Hypothalamus (tissue), 51 donors: ENCODE measurements at regions not wholly inside any gene's neighbourhood (a gene's known extent, or its start where the extent isn't known, plus 50 kb on each side); places are given as distances from the start of the nearest gene placed in this dataset.

Experiments
- DNase-seq, 51 donors: peaks; one replicate each; lab custom pipeline; 2025; lab: John Stamatoyannopoulos, UW

- DNase-seq = peak in 15 of 51 donors; percentile 2 to 62 (median 14)
Measured at GRCh38 chr5:124057724-124058231, 545.8 kb downstream of the CSNK1G3 start.

GRCh38 chr5:124056991-124057723 is 545.2 kb downstream of the CSNK1G3 start:
- DNase-seq = peak in 14 of 51 donors; percentile 3 to 20 (median 8)

GRCh38 chr5:124056326-124056990 is 544.5 kb downstream of the CSNK1G3 start:
- DNase-seq = no peak

GRCh38 chr5:124055751-124056150 is 543.8 kb downstream of the CSNK1G3 start:
- DNase-seq = no peak

DNA sequence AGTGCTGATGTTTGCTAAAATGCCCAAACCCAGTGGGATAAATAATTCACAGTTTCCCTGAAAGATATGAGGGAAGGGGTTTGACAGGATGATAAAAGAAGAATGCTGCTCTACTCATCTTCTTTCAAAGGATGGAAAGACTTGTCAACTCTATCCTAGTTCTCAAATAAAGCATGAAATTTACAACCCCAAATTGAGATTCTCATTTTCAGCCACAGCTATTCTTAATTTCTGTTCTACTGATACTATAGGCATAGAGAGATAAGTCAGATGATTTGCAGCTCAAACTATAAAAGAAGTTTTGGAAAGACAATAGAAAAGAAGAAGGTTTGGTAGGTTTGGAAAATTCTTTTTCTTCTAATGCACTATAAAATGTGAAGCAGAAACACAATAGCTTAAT is 542.6 kb downstream of the CSNK1G3 start:
- DNase-seq = no peak

DNA sequence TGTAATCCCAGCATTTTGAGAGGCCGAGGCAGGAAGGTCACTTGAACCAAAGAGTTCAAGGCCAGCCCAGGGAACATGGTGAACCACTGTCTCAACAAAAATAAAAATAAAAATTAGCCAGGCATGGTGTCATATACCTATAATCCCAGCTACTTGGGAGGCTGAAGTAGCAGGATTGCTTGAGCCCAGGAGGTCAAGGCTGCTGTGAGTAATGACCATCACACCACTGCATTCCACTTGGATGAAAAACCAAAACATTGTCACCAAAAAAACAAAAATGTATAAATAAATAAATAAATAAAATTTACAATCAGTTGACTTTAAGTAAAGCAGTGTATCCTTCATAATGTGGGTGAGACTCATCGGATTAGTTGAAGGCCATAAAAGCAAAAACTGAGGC is 541.4 kb downstream of the CSNK1G3 start:
- DNase-seq = no peak

GRCh38 chr5:124052201-124052600 is 540.2 kb downstream of the CSNK1G3 start:
- no peak for DNase-seq

DNA sequence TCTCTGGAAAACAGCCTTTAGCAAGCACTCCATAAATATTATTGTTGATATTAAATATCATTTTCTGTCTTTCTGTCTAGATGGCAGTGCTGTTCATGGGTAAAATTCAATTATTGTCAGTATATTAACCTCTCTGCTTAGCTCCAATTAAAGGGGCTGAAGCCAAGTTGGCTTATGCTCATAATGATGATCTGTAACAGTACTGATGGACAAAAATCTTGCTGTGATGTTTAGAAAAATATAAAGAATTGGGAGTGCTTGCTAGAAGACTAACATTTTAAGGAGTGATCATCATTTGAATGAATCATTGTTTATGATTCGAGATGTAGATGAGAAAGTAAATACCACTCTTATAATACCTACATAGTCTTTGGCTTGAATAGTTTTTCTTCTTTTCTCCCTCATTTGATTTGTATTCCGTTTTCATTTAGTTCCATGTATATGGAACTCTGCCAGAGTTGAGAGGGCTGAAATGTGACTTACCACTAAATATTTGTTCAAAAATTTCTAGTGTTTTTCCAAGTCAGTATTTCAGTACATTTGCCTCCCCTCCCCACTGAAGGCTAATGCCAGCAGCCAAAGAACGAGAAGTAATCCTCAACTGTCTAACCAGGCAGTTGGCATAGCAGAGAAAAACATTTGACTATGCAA is 538.3 kb downstream of the CSNK1G3 start:
- DNase-seq = no peak

DNA sequence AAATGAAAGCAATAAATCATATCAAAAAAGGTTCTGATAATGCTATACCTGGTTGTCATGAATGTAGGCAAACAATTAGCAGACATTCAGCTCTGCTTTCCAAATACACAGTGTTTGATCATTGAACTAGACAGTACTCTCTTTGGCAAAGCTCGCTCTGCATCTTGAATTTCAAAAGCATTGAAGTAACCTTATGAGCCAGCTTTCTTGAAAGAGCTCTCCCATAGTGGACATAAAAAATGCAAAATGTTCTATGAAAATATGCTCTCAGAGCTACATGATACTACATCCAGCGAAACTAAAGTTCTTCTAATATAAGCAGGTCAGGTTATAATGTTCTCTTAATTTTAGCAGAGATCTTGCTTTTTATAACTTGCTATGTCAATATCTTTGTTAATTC is 533.4 kb downstream of the CSNK1G3 start:
- DNase-seq = no peak

DNA sequence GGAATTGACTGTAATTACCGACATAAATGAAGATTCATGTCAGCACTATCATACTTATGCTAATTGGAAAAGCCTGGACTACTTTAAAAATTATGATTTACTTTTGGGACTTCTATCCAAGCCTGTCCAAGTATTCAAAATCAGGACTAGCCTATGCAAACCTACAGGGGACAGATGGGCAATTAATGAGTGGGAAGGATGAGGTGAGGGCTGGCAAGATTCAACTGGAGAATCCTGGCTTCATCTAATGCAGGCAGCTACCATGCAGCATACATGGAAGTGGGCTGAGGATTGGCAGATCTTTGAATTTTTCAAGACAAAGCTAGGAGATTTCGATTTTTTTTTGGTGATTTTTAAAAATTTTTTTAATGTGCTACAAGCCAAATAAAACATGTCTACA is 532.6 kb downstream of the CSNK1G3 start:
- no peak for DNase-seq

GRCh38 chr5:124043456-124043855 is 531.5 kb downstream of the CSNK1G3 start:
- no peak for DNase-seq

- DNase-seq = peak in 3 of 51 donors; percentile 10 to 40 (median 22)
Measured at GRCh38 chr5:124040799-124041198, 528.8 kb downstream of the CSNK1G3 start.

- no peak for DNase-seq
Measured at GRCh38 chr5:124039410-124039809, 527.4 kb downstream of the CSNK1G3 start.

DNA sequence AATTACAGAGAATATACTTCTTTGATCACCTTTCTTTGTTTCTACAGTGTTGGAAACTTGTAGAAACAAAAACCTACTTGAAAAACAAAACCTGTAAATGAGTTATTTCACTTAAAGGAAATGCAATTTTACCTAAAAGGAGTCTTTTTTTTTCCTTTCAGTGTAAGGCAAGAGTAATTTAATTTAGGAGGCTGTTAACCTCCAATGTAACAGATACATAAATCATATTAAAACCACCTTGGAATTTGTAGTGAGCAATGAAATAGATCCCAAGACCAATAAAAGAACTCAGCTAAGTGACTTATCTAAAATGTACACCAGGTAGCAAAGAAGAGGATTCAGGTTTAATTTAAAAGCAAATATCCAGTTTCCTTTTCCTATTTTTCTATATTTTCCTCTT is 524.8 kb downstream of the CSNK1G3 start:
- DNase-seq = no peak

- DNase-seq = no peak
Measured at GRCh38 chr5:124034963-124035362, 523.0 kb downstream of the CSNK1G3 start.

DNA sequence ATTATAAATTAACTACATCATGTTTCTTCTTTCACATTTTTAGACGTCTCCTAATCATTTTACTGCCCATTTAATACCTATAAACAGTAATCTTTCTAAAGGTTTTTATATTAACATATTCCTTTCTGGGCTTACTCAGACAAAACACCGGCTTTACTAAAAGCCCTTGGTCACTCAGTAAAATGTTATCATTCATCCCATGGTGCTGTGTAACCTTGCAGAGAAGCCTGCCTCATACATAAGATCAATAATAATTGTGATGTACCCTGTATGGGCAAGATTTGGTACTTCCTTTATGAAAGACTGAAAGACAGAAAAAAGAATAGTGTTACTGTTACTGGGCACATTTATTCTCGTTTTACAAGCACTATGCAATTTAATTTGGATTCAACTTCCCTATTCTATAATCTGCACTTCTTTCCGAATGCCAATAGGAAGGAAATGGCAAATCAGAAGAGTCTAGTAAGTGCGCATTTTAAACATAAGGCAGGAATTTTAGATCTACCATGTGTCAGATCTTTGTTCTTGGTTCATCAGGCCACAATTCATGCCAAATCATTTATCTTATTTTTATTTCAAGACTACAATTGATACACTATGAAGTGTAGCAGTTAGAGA is 522.2 kb downstream of the CSNK1G3 start:
- no peak for DNase-seq

DNA sequence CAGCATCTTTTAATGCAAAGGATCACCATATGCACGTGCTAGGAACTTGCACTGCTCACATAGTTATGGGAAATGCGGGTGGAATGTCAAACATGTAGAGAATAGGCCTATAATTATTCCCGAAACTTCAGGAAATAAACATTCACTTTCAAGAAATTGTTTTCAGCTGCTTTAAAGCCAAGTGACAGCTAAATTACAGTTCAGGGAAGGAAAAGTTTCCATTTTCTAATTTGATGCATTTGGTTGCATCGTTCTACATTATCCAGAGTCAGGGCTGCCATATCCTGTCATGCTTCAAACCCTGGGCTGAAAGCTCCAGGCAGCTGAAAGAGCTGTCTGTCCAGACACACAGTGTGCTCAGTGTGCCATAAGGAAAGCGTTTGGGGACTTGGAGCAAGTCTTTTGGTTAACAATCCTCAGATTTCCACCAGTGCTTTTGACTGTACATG is 518.1 kb downstream of the CSNK1G3 start:
- peak in 5 of 51 donors; percentile 2 to 44 (median 4) for DNase-seq

- no peak for DNase-seq
Measured at GRCh38 chr5:124027441-124027840, 515.5 kb downstream of the CSNK1G3 start.

- DNase-seq = no peak
Measured at GRCh38 chr5:124025306-124025845, 513.4 kb downstream of the CSNK1G3 start.

DNA sequence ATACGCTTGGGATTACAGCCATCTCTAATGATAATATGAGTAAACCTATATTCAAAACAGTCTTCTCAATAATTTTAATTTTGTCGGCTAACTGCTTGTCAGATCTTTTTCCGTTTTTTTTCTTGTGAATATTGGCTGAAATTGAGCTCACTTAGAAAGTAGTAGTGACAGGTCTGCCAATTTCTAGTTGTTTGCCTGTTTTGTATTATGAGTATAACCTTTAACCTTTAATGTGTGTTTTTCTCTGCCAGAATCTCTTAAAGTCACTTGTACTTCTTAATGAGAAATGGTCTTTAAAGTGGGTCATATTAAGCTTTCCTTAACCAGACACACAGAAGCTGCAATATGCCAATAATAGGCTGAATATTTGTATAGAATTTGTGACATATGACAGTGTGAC is 511.0 kb downstream of the CSNK1G3 start:
- DNase-seq = no peak

GRCh38 chr5:124021776-124022175 is 509.8 kb downstream of the CSNK1G3 start:
- DNase-seq = no peak
